Endothelial cell of umbilical vein (primary cell): ENCODE measurements at regions not wholly inside any gene's neighbourhood (a gene's known extent, or its start where the extent isn't known, plus 50 kb on each side); places are given as distances from the start of the nearest gene placed in this dataset.

Source experiments
- BruUV-seq: library from RNA; stranded (reverse); fragments of 400-500 nt; replicated peaks from 2 replicates; lab custom pipeline; 2021; lab: Mats Ljungman, UMichigan
- CTCF ChIA-PET: fragments of 300-600, 350-600 bp; sonication (Branson Sonifier 250); formaldehyde crosslinking; loops from one replicate; lab custom pipeline; 2021; ENCODE audit warnings: antibody characterized with exemption, inconsistent platforms; lab: Charles Lee
- POLR2A ChIA-PET: fragments of 300-600, 350-600 bp; sonication (Branson Sonifier 250); formaldehyde crosslinking; loops from one replicate; lab custom pipeline; 2021; ENCODE audit warnings: antibody characterized with exemption, inconsistent platforms; lab: Charles Lee
- DNase-seq: peaks from one replicate; pipeline ENCODE4 v3.0.0-alpha.2; 2011; ENCODE audit warnings: low read depth, low spot score
- FAIRE-seq: peaks from 2 replicates; lab custom pipeline; 2011; peaks lifted over from hg19 to GRCh38; lab: Jason Lieb, UNC
- H2AFZ ChIP-seq: 2 replicates; pipeline ENCODE4 v1.6.0; 2012; ENCODE audit warnings: low read depth, low read length, control low read depth, inconsistent platforms
- H3K27ac ChIP-seq: 2 replicates; pipeline ENCODE4 v1.5.1; 2011; ENCODE audit warnings: low read depth, mild to moderate bottlenecking, control low read depth, low read length, moderate library complexity; ENCODE audit not compliant: insufficient read depth
- H3K27me3 ChIP-seq, 2 experiments: 2 replicates each; pipeline versions ENCODE4 v1.6.0 to v1.6.1; 2011; ENCODE audit warnings: low read length in 2 of 2, mixed read lengths in 1 of 2; ENCODE audit not compliant: control insufficient read depth in 2 of 2, insufficient read depth in 2 of 2
- H3K36me3 ChIP-seq, 2 experiments: 2 replicates in 1 of 2; 3 replicates in 1 of 2; pipeline ENCODE4 v1.5.1; 2011; ENCODE audit warnings: low read length in 2 of 2, mild to moderate bottlenecking in 1 of 2, moderate library complexity in 1 of 2; ENCODE audit not compliant: control insufficient read depth in 2 of 2, insufficient read depth in 2 of 2; ENCODE audit errors: extremely low read depth in 1 of 2
- H3K4me1 ChIP-seq: 3 replicates; pipeline ENCODE4 v1.5.1; 2011; ENCODE audit warnings: mild to moderate bottlenecking, low read length; ENCODE audit not compliant: control insufficient read depth, insufficient read depth; ENCODE audit errors: extremely low read depth
- H3K4me2 ChIP-seq: 2 replicates; pipeline ENCODE4 v1.6.1; 2011; ENCODE audit warnings: low read length, control low read depth, mixed read lengths; ENCODE audit not compliant: insufficient read depth
- H3K4me3 ChIP-seq, 3 experiments: fragments of 200-600 bp in 1 of 3; sonication (generic), shearing (Covaris generic) in 1 of 3; replicated peaks in 1 of 3; 2 replicates each; pipeline ENCODE4 v1.5.1; 2011 to 2016; ENCODE audit warnings: control low read depth in 3 of 3, low read length in 3 of 3, mild to moderate bottlenecking in 2 of 3, inconsistent platforms in 1 of 3, low read depth in 1 of 3, moderate library complexity in 1 of 3; ENCODE audit not compliant: insufficient read depth in 1 of 3
- H3K79me2 ChIP-seq: 2 replicates; pipeline ENCODE4 v1.6.0; 2012; ENCODE audit warnings: low read length, inconsistent platforms; ENCODE audit not compliant: control insufficient read depth, insufficient read depth
- H3K9ac ChIP-seq: replicated peaks from 2 replicates; pipeline ENCODE3; 2011; ENCODE audit warnings: low read length, control low read depth; ENCODE audit not compliant: insufficient read depth; ENCODE audit errors: extremely low read depth
- H3K9me1 ChIP-seq: replicated peaks from 3 replicates; pipeline ENCODE4 v1.6.0; 2011; ENCODE audit warnings: mild to moderate bottlenecking, low read length; ENCODE audit not compliant: control insufficient read depth, insufficient read depth; ENCODE audit errors: extremely low read depth
- H3K9me3 ChIP-seq: replicated peaks from 2 replicates; pipeline ENCODE4 v1.5.1; 2012; ENCODE audit warnings: low read length, inconsistent platforms; ENCODE audit not compliant: control insufficient read depth, insufficient read depth
- H4K20me1 ChIP-seq: replicated peaks from 2 replicates; pipeline ENCODE3; 2011; ENCODE audit warnings: mild to moderate bottlenecking, low read length; ENCODE audit not compliant: control insufficient read depth, insufficient read depth; ENCODE audit errors: extremely low read depth
- CTCF ChIP-seq, 2 donors: IDR thresholded peaks; 1 replicate in 1 of 2; 2 replicates in 1 of 2; pipeline ENCODE4 v1.5.1; 2011; ENCODE audit warnings: low read length in 2 of 2, mild to moderate bottlenecking in 2 of 2, moderate library complexity in 2 of 2, control low read depth in 1 of 2, inconsistent platforms in 1 of 2, low read depth in 1 of 2; ENCODE audit not compliant: insufficient read depth in 1 of 2; ENCODE audit errors: extremely low read depth in 1 of 2
- EZH2 ChIP-seq: IDR thresholded peaks from 2 replicates; pipeline ENCODE4 v1.6.1; 2012; ENCODE audit warnings: borderline replicate concordance, low read depth, mild to moderate bottlenecking, moderate library complexity, low read length, inconsistent platforms; ENCODE audit not compliant: severe bottlenecking
- FOS ChIP-seq: IDR thresholded peaks from 2 replicates; pipeline ENCODE4 v1.6.1; 2011; ENCODE audit warnings: mild to moderate bottlenecking, low read length, moderate library complexity, borderline replicate concordance; ENCODE audit not compliant: insufficient read depth
- JUN ChIP-seq: IDR thresholded peaks from 2 replicates; pipeline ENCODE4 v1.6.1; 2011; ENCODE audit warnings: borderline replicate concordance, low read depth; ENCODE audit not compliant: insufficient read length, insufficient read depth
- MAX ChIP-seq: IDR thresholded peaks from 2 replicates; pipeline ENCODE4 v1.6.1; 2011; ENCODE audit not compliant: insufficient read depth, insufficient read length
- dilution Hi-C: fragments of 300-500 bp; cut with MboI; formaldehyde crosslinking; loops from one replicate; pipeline ENCODE4 v1.15.0; 2019; ENCODE audit warnings: low sequenced_read_pairs; ENCODE audit not compliant: extremely low pct_ligation_motif_present
- intact Hi-C: fragments of 100-400 bp; cut with micrococcal nuclease; formaldehyde crosslinking; loops from one replicate; pipeline ENCODE4 v1.10.0; 2022

- Histone ChIP-seq H3K27ac (no peak overlapping the region), H3K79me2 (no peaks in the 10 kb centered on the region), H3K4me3 (no peak overlapping the region), H3K9me1 (no peaks in the 10 kb centered on the region), H3K36me3 (no peaks in the 10 kb centered on the region), H2AFZ (no peak overlapping the region), H3K9me3 (no peaks in the 10 kb centered on the region), H3K4me2 (no peak overlapping the region), H3K9ac (no peak overlapping the region), H4K20me1 (no peaks in the 10 kb centered on the region), H3K4me1 (no peaks in the 10 kb centered on the region), H3K27me3 (no peaks in the 10 kb centered on the region)
- DNase-seq (no peak), FAIRE-seq (no peak)
- no TSS peak for BruUV-seq
- dilution Hi-C loops = no loop called here
- ChIA-PET POLR2A (no interaction called here), CTCF (no interaction called here)
- TF ChIP-seq MAX (no peak), JUN (no peak), EZH2 (no peak), FOS (no peak), CTCF (IDR thresholded peaks at IDR 0.05; ENCODE audit: extremely low read depth in 1 of 2, insufficient read depth in 1 of 2, low read depth in 1 of 2, low read length in 2 of 2) (no peak)
- intact Hi-C loops = loop anchor here (5.0 kb wide), 1 partner anchor 64 kb away; no protein-coding TSS in a partner anchor
Observed at GRCh38 chr9:88320748-88321415, 67.4 kb upstream of the SPIN1 start.
